ENCODE measurements at regions not wholly inside any gene's neighbourhood (a gene's known extent, or its start where the extent isn't known, plus 50 kb on each side); places are given as distances from the start of the nearest gene placed in this dataset.

DNA sequence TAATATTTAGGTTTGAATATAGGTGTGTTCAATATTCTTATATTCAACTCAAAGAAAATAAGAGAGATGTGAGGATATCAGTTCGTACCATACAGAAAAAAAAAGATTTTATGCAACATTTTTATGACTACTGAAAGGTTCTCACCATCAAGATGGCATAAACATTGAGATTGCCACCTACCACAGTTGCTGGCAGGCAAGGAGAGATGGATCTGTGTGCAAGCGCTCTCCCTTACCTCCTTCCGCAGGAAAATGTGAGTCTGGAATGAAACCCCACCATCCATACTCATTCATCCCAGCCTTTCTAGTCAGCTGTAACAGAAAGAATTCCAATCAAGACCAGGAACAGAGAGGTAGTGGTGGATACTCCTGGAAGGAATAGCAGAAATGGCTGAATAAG is 376.9 kb downstream of the PPP3CA start:
- H3K27ac Mint-ChIP-seq = no peak overlapping the region
- intact Hi-C loops (cut with micrococcal nuclease) = no loop called here

DNA sequence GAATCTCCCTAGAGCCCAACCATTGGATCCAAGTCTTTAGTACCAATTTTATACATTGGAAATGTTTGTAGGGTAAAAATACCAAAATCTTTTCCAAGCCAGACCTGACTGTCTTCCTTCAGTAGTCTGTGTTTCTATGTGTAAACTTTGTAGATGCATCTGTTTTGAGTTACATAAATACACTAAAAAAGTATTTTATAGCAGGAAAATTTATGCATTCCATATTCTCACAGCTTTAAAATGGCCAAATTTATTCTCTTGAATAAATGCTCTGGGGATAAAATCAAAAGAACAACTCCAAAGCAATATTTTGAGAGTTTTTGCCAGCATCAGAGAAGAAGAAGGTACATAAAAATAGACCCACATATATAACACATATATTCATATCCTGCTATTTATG is 377.4 kb downstream of the PPP3CA start:
- no peak overlapping the region for H3K4me3 Mint-ChIP-seq
- DNase-seq (ENCODE audit: low spot score) = no peak
- no peaks in the 10 kb centered on the region for H3K4me1 Mint-ChIP-seq (ENCODE audit: low read depth)
- H3K9me3 Mint-ChIP-seq = no peaks in the 10 kb centered on the region
- H3K27me3 Mint-ChIP-seq (ENCODE audit: insufficient read depth) = peaks cover 5% of the 10 kb centered on the region
- H3K27ac Mint-ChIP-seq = no peak overlapping the region
- H3K36me3 Mint-ChIP-seq (ENCODE audit: low read depth) = no peaks in the 10 kb centered on the region
- intact Hi-C loops (cut with micrococcal nuclease) = no loop called here

More for the DNA sequence above, 376.9 kb downstream of the PPP3CA start:
- DNase-seq (ENCODE audit: low spot score) = no peak
- Mint-ChIP-seq H3K4me3 (no peak overlapping the region), H3K9me3 (no peaks in the 10 kb centered on the region), H3K36me3 (ENCODE audit: low read depth) (no peaks in the 10 kb centered on the region), H3K4me1 (ENCODE audit: low read depth) (no peaks in the 10 kb centered on the region), H3K27me3 (ENCODE audit: insufficient read depth) (peaks cover 5% of the 10 kb centered on the region)

- H3K36me3 Mint-ChIP-seq (ENCODE audit: low read depth) = no peaks in the 10 kb centered on the region
- H3K4me1 Mint-ChIP-seq (ENCODE audit: low read depth) = no peaks in the 10 kb centered on the region
- H3K4me3 Mint-ChIP-seq = no peak overlapping the region
- no peaks in the 10 kb centered on the region for H3K9me3 Mint-ChIP-seq
- no peak overlapping the region for H3K27ac Mint-ChIP-seq
- DNase-seq (ENCODE audit: low spot score) = no peak
- H3K27me3 Mint-ChIP-seq (ENCODE audit: insufficient read depth) = no peaks in the 10 kb centered on the region
- intact Hi-C loops (cut with micrococcal nuclease) = no loop called here
These were observed 379.3 kb downstream of the PPP3CA start for GRCh38 chr4:100968046-100968445.

- DNase-seq (ENCODE audit: low spot score) = no peak
- H3K4me1 Mint-ChIP-seq (ENCODE audit: low read depth) = no peaks in the 10 kb centered on the region
- no peaks in the 10 kb centered on the region for H3K36me3 Mint-ChIP-seq (ENCODE audit: low read depth)
- no peaks in the 10 kb centered on the region for H3K27me3 Mint-ChIP-seq (ENCODE audit: insufficient read depth)
- H3K4me3 Mint-ChIP-seq = no peak overlapping the region
- H3K9me3 Mint-ChIP-seq = no peaks in the 10 kb centered on the region
- intact Hi-C loops (cut with micrococcal nuclease) = no loop called here
- no peak overlapping the region for H3K27ac Mint-ChIP-seq
These were observed 383.7 kb downstream of the PPP3CA start for GRCh38 chr4:100963627-100964026.

DNA sequence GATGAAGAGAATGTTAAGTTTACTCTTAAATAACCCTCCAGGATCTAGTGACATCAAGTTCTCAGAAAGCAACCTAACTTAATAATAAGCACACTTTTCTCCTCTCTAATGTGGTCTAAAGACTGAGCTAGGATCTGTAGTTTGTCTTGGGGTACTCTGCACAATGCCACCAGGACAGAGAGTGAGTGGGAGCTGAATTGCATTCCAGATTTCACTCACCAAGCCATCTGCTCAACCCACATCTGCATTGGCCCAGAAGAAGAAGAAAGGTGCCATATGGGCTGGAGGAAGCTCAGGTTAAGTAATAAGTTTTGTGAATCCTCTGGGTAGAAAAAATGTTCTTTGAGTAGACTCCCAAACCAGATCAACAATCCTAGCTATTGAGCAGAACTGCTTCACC is 384.6 kb downstream of the PPP3CA start:
- Mint-ChIP-seq H3K4me1 (ENCODE audit: low read depth) (no peaks in the 10 kb centered on the region), H3K27ac (no peak overlapping the region), H3K9me3 (no peaks in the 10 kb centered on the region), H3K27me3 (ENCODE audit: insufficient read depth) (peaks cover 3% of the 10 kb centered on the region), H3K4me3 (no peak overlapping the region), H3K36me3 (ENCODE audit: low read depth) (no peaks in the 10 kb centered on the region)
- no peak for DNase-seq (ENCODE audit: low spot score)
- intact Hi-C loops (cut with micrococcal nuclease) = no loop called here

- H3K36me3 Mint-ChIP-seq (ENCODE audit: low read depth) = no peaks in the 10 kb centered on the region
- peaks cover 3% of the 10 kb centered on the region for H3K27me3 Mint-ChIP-seq (ENCODE audit: insufficient read depth)
- H3K4me3 Mint-ChIP-seq = no peak overlapping the region
- intact Hi-C loops (cut with micrococcal nuclease) = no loop called here
- no peaks in the 10 kb centered on the region for H3K9me3 Mint-ChIP-seq
- no peak for DNase-seq (ENCODE audit: low spot score)
- H3K4me1 Mint-ChIP-seq (ENCODE audit: low read depth) = no peaks in the 10 kb centered on the region
- H3K27ac Mint-ChIP-seq = no peak overlapping the region
These were observed 387.1 kb downstream of the PPP3CA start for GRCh38 chr4:100960232-100960631.

DNA sequence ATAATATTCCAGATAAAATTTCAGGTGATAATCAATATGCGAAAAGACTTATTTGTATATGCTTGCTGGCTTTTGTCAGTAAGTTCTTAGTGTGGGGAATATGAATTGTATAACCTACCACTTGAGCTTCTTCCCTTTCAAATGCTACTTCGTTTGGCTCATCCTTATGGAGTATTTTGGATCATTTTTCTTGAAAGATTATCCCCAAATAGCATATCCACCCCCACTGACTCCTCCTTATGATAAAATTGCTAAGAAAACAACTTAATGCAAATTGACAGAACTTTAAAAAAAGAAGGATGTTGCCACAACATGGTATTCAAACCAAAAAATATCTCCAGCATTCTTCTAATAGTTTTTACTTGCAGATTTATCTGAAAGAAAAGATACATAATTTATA is 393.3 kb downstream of the PPP3CA start:
- Mint-ChIP-seq H3K4me1 (ENCODE audit: low read depth) (no peaks in the 10 kb centered on the region), H3K4me3 (no peak overlapping the region), H3K27me3 (ENCODE audit: insufficient read depth) (peaks cover 15% of the 10 kb centered on the region), H3K36me3 (ENCODE audit: low read depth) (no peaks in the 10 kb centered on the region), H3K27ac (no peak overlapping the region), H3K9me3 (no peaks in the 10 kb centered on the region)
- intact Hi-C loops (cut with micrococcal nuclease) = no loop called here
- no peak for DNase-seq (ENCODE audit: low spot score)

DNA sequence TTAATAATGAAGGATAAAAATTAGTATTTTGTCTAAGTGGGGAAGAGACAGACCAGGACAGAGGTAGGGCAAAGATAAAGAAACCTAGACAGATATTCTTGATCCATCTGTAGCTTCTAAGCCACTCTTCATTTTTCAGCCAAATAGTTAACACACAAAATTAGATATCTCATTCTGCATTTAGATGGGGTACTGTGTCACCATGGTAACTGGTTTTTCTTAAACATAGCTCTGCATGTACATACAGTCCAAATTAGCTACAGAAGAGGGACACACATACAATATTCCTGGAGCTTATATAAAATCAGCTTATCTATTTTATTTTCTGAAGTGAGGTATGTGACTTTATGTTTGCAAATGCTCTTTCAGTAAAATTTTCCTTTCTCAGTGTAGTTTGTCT is 393.7 kb downstream of the PPP3CA start:
- no peak for DNase-seq (ENCODE audit: low spot score)
- Mint-ChIP-seq H3K36me3 (ENCODE audit: low read depth) (no peaks in the 10 kb centered on the region), H3K4me3 (no peak overlapping the region), H3K27me3 (ENCODE audit: insufficient read depth) (peaks cover 18% of the 10 kb centered on the region), H3K27ac (no peak overlapping the region), H3K4me1 (ENCODE audit: low read depth) (no peaks in the 10 kb centered on the region), H3K9me3 (no peaks in the 10 kb centered on the region)
- intact Hi-C loops (cut with micrococcal nuclease) = no loop called here

- intact Hi-C loops (cut with micrococcal nuclease) = no loop called here
- DNase-seq (ENCODE audit: low spot score) = no peak
- H3K9me3 Mint-ChIP-seq = no peaks in the 10 kb centered on the region
- no peak overlapping the region for H3K27ac Mint-ChIP-seq
- no peak overlapping the region for H3K4me3 Mint-ChIP-seq
- no peaks in the 10 kb centered on the region for H3K4me1 Mint-ChIP-seq (ENCODE audit: low read depth)
- peaks cover 21% of the 10 kb centered on the region for H3K27me3 Mint-ChIP-seq (ENCODE audit: insufficient read depth)
- no peaks in the 10 kb centered on the region for H3K36me3 Mint-ChIP-seq (ENCODE audit: low read depth)
These were observed 394.7 kb downstream of the PPP3CA start for GRCh38 chr4:100952590-100952989.

- Mint-ChIP-seq H3K36me3 (ENCODE audit: low read depth) (no peaks in the 10 kb centered on the region), H3K4me1 (ENCODE audit: low read depth) (no peaks in the 10 kb centered on the region), H3K27ac (no peak overlapping the region), H3K9me3 (no peaks in the 10 kb centered on the region), H3K4me3 (no peak overlapping the region), H3K27me3 (ENCODE audit: insufficient read depth) (peaks cover 33% of the 10 kb centered on the region)
- no peak for DNase-seq (ENCODE audit: low spot score)
- intact Hi-C loops (cut with micrococcal nuclease) = no loop called here
These were observed 397.9 kb downstream of the PPP3CA start for GRCh38 chr4:100949350-100949935.

- Mint-ChIP-seq H3K27ac (no peak overlapping the region), H3K36me3 (ENCODE audit: low read depth) (no peaks in the 10 kb centered on the region), H3K4me1 (ENCODE audit: low read depth) (no peaks in the 10 kb centered on the region), H3K9me3 (no peaks in the 10 kb centered on the region), H3K27me3 (ENCODE audit: insufficient read depth) (peaks cover 30% of the 10 kb centered on the region), H3K4me3 (no peak overlapping the region)
- DNase-seq (ENCODE audit: low spot score) = no peak
- intact Hi-C loops (cut with micrococcal nuclease) = no loop called here
These were observed 398.4 kb downstream of the PPP3CA start for GRCh38 chr4:100948911-100949310.

GRCh38 chr4:100945789-100946188 is 401.5 kb downstream of the PPP3CA start:
- no peaks in the 10 kb centered on the region for H3K36me3 Mint-ChIP-seq (ENCODE audit: low read depth)
- H3K4me3 Mint-ChIP-seq = no peak overlapping the region
- intact Hi-C loops (cut with micrococcal nuclease) = no loop called here
- no peaks in the 10 kb centered on the region for H3K4me1 Mint-ChIP-seq (ENCODE audit: low read depth)
- no peak for DNase-seq (ENCODE audit: low spot score)
- peaks cover 32% of the 10 kb centered on the region for H3K27me3 Mint-ChIP-seq (ENCODE audit: insufficient read depth)
- H3K9me3 Mint-ChIP-seq = peaks cover 4% of the 10 kb centered on the region
- no peak overlapping the region for H3K27ac Mint-ChIP-seq

DNA sequence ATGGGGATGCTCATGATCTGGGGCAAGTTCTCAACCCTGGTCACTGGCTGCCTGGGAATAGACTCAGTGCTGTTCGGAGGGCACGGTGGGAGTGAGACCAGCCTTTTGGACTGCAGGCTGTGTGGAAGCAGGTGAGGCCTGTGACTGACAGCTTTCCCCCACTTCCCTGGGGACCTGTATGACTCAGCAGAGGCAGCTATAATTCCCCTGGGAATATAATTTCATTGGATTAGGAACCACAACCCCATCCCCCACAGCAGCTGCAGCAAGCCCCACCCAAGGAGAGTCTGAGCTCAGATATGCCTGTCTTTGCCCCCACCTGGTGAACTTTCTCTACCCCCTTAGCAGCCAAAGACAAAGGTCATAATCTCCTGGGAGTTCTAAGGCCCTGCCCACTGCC is 408.6 kb downstream of the PPP3CA start:
- peaks cover 11% of the 10 kb centered on the region for H3K27me3 Mint-ChIP-seq (ENCODE audit: insufficient read depth)
- no peak for DNase-seq (ENCODE audit: low spot score)
- intact Hi-C loops (cut with micrococcal nuclease) = no loop called here
- peaks cover under 1% of the 10 kb centered on the region for H3K4me1 Mint-ChIP-seq (ENCODE audit: low read depth)
- no peak overlapping the region for H3K4me3 Mint-ChIP-seq
- no peaks in the 10 kb centered on the region for H3K36me3 Mint-ChIP-seq (ENCODE audit: low read depth)
- H3K9me3 Mint-ChIP-seq = peaks cover 2% of the 10 kb centered on the region
- H3K27ac Mint-ChIP-seq = no peak overlapping the region

DNA sequence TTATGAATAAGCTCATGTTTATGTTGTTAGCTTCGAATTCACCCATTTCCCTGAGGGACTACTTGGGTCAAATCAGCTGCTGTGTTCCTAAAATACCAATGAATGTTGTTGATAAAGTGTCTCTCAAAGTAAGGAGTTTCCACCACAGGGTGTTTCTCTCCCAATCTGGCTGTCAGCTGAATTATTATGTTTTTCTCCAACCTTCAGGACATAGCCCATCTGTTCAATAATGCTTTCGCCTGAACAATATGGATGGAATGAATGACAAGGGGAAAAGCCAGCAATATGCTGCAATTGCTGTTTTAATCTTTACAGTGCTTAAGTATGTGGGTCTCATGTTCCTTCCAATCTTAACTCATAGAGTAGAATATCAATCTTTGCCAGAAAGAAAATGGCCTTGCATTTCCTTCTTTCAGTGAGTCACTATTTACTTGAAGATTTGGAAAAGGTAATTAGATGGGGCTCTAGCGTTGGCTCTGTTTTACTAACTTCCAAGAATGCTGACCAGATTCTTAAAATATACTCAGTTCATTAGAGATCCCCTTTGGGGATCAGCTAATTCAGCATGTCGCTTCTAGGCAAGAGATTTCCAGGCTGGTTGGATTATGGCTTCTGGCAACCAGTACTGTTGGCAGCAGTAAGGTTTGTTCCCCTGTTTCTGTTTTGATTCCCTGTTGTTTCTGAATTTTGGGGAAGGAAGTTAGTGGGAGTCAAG is 410.5 kb downstream of the PPP3CA start:
- H3K4me1 Mint-ChIP-seq (ENCODE audit: low read depth) = peaks cover 12% of the 10 kb centered on the region
- H3K4me3 Mint-ChIP-seq = no peak overlapping the region
- H3K27ac Mint-ChIP-seq = no peak overlapping the region
- no peak for DNase-seq (ENCODE audit: low spot score)
- intact Hi-C loops (cut with micrococcal nuclease) = no loop called here
- H3K9me3 Mint-ChIP-seq = no peaks in the 10 kb centered on the region
- peaks cover 6% of the 10 kb centered on the region for H3K27me3 Mint-ChIP-seq (ENCODE audit: insufficient read depth)
- no peaks in the 10 kb centered on the region for H3K36me3 Mint-ChIP-seq (ENCODE audit: low read depth)
